Kidney epithelial cell (primary cell): ENCODE measurements at regions not wholly inside any gene's neighbourhood (a gene's known extent, or its start where the extent isn't known, plus 50 kb on each side); places are given as distances from the start of the nearest gene placed in this dataset.

Experiments used
- DNase-seq: peaks from one replicate; pipeline ENCODE4 v3.0.0-alpha.2; 2010; ENCODE audit warnings: low read depth
- H3K27me3 ChIP-seq: 2 replicates; pipeline ENCODE4 v1.6.0; 2011; ENCODE audit warnings: low read length; ENCODE audit not compliant: control insufficient read depth, insufficient read depth
- H3K36me3 ChIP-seq: 2 replicates; pipeline ENCODE4 v1.5.1; 2011; ENCODE audit warnings: low read length; ENCODE audit not compliant: control insufficient read depth, insufficient read depth
- H3K4me3 ChIP-seq: 2 replicates; pipeline ENCODE4 v1.5.1; 2011; ENCODE audit warnings: low read depth, mild to moderate bottlenecking, control low read depth, low read length
- CTCF ChIP-seq: IDR thresholded peaks from 2 replicates; pipeline ENCODE4 v1.5.1; 2011; ENCODE audit warnings: mild to moderate bottlenecking, moderate library complexity, low read length, control low read depth, inconsistent platforms; ENCODE audit not compliant: insufficient read depth, poor library complexity, severe bottlenecking

- H3K36me3 ChIP-seq: no peaks in the 10 kb centered on the region
- no peak overlapping the region for H3K4me3 ChIP-seq
- no peaks in the 10 kb centered on the region for H3K27me3 ChIP-seq
- DNase-seq: no peak
- no peak for TF ChIP-seq CTCF
Measured at GRCh38 chr1:83023212-83023611, 975.7 kb downstream of the TTLL7 start.

- no peak for TF ChIP-seq CTCF
- H3K4me3 ChIP-seq: no peak overlapping the region
- no peaks in the 10 kb centered on the region for H3K36me3 ChIP-seq
- DNase-seq: no peak
- H3K27me3 ChIP-seq: no peaks in the 10 kb centered on the region
Measured at GRCh38 chr1:83022206-83022605, 976.7 kb downstream of the TTLL7 start.

- H3K36me3 ChIP-seq: no peaks in the 10 kb centered on the region
- H3K4me3 ChIP-seq: no peak overlapping the region
- no peak for TF ChIP-seq CTCF
- no peaks in the 10 kb centered on the region for H3K27me3 ChIP-seq
- no peak for DNase-seq
Measured at GRCh38 chr1:83017701-83018100, 981.2 kb downstream of the TTLL7 start.

- H3K27me3 ChIP-seq: no peaks in the 10 kb centered on the region
- DNase-seq: no peak
- TF ChIP-seq CTCF: no peak
- H3K4me3 ChIP-seq: no peak overlapping the region
- no peaks in the 10 kb centered on the region for H3K36me3 ChIP-seq
Measured at GRCh38 chr1:83017276-83017675, 981.7 kb downstream of the TTLL7 start.

- Histone ChIP-seq H3K4me3 (no peak overlapping the region), H3K27me3 (no peaks in the 10 kb centered on the region), H3K36me3 (no peaks in the 10 kb centered on the region)
- TF ChIP-seq CTCF: no peak
- DNase-seq: no peak
Measured at GRCh38 chr1:83016354-83016849, 982.5 kb downstream of the TTLL7 start.

- no peak for DNase-seq
- Histone ChIP-seq H3K4me3 (no peak overlapping the region), H3K36me3 (no peaks in the 10 kb centered on the region), H3K27me3 (no peaks in the 10 kb centered on the region)
- no peak for TF ChIP-seq CTCF
Measured at GRCh38 chr1:83015163-83015562, 983.8 kb downstream of the TTLL7 start.
